Stomach (tissue), 8 donors: ENCODE measurements at regions not wholly inside any gene's neighbourhood (a gene's known extent, or its start where the extent isn't known, plus 50 kb on each side); places are given as distances from the start of the nearest gene placed in this dataset.
A peak's percentile ranks its signal among the peaks of the same experiment; 100 is the strongest.
"Not testable (repeated sequence)": the region's sequence is repeated elsewhere in the genome, so short reads cannot be mapped to it uniquely, and the experiment has no call there.

Experiments
- DNase-seq, 2 donors: peaks; one replicate each; pipeline versions ENCODE4 v3.0.0 to v3.0.0-alpha.2; 2013 to 2019
- H3K27ac ChIP-seq, 5 donors: fragments of 200-600 bp in 4 of 5; sonication (generic) in 4 of 5; one replicate each; pipeline ENCODE4 v1.5.1; 2013 to 2019; ENCODE audit warnings: mild to moderate bottlenecking in 1 of 5, moderate library complexity in 1 of 5
- H3K27me3 ChIP-seq, 3 donors: fragments of 200-600 bp; sonication (generic); one replicate each; pipeline ENCODE4 v1.5.1; 2017 to 2019; ENCODE audit warnings: mixed run types in 1 of 3
- H3K36me3 ChIP-seq, 4 donors: fragments of 200-600 bp; sonication (generic); 1 replicate in 3 of 4; 2 replicates in 1 of 4; pipeline ENCODE4 v1.5.1; 2016 to 2019
- H3K4me1 ChIP-seq, 4 donors: fragments of 200-600 bp; sonication (generic); one replicate each; pipeline ENCODE4 v1.5.1; 2016 to 2019
- H3K4me3 ChIP-seq, 4 donors: fragments of 200-600 bp; sonication (generic) in 3 of 4; one replicate each; pipeline ENCODE4 v1.5.1; 2016 to 2019; ENCODE audit warnings: mild to moderate bottlenecking in 1 of 4
- H3K9me3 ChIP-seq, 4 donors: fragments of 200-600 bp; sonication (generic); one replicate each; pipeline ENCODE4 v1.5.1; 2016 to 2019
- EP300 ChIP-seq: sonication (generic); formaldehyde crosslinking; IDR thresholded peaks from one replicate; pipeline ENCODE4 v1.6.1; 2017; ENCODE audit warnings: antibody characterized with exemption
- POLR2A ChIP-seq, 4 donors: fragments of 450-650 bp; IDR thresholded peaks; one replicate each; pipeline ENCODE4 v1.6.1; 2016; ENCODE audit warnings: antibody characterized with exemption in 4 of 4, control low read depth in 2 of 4, mild to moderate bottlenecking in 1 of 4, moderate library complexity in 1 of 4
- POLR2AphosphoS5 ChIP-seq, 3 donors: sonication (generic); formaldehyde crosslinking; IDR thresholded peaks; one replicate each; pipeline ENCODE4 v1.6.1; 2016; ENCODE audit warnings: antibody characterized with exemption in 3 of 3
- WGBS, 5 donors: extraction: QIAGEN DNeasy Blood & Tissue Kit in 3 of 5; methylation state at CpG; one replicate each; pipeline versions ENCODE4 v1.1.5 to v1.1.7; 2013 to 2018; 5-methylcytosine and 5-hydroxymethylcytosine counted together
- intact Hi-C: fragments of 100-400 bp; cut with DNase I; formaldehyde crosslinking; loops from one replicate; pipeline ENCODE4 v1.15.1; 2023; ENCODE audit warnings: low total_unique reads
- TF ChIP-seq, protein P1 (sequence below), 7 experiments: fragments of 450-650 bp in 4 of 7; fragments of 200-600 bp in 3 of 7; sonication (generic) in 3 of 7; IDR thresholded peaks; one replicate each; pipeline ENCODE4 v1.5.1; 2016 to 2019; ENCODE audit warnings: antibody characterized with exemption in 7 of 7, control low read depth in 2 of 7, mild to moderate bottlenecking in 1 of 7
- donor health status: healthy with polysubstance abuse.
- donor health status: Bipolar disorder and iron deficiency.
- donor health status: healthy.

- Histone ChIP-seq H3K4me3 (no peak overlapping the region), H3K36me3 (no peaks in the 10 kb centered on the region), H3K9me3 (no peaks in the 10 kb centered on the region), H3K27me3 (no peaks in the 10 kb centered on the region), H3K4me1 (peaks cover 0 to 10% (median 7%) of the 10 kb centered on the region in 4 donors), H3K27ac (no peak overlapping the region)
- peak; percentile 82 to 93 for DNase-seq
- 21 to 28% (median 26%) methylated on average over 9 of the region's 9 CpGs for WGBS, 5 donors
- intact Hi-C loops, result loop anchor here (5.0 kb wide), 1 partner anchor 111 kb away; no protein-coding TSS in a partner anchor
- TF ChIP-seq POLR2A (IDR thresholded peaks at IDR 0.05), result no peak
- TF ChIP-seq EP300, result no peak
- TF ChIP-seq, protein P1, sequence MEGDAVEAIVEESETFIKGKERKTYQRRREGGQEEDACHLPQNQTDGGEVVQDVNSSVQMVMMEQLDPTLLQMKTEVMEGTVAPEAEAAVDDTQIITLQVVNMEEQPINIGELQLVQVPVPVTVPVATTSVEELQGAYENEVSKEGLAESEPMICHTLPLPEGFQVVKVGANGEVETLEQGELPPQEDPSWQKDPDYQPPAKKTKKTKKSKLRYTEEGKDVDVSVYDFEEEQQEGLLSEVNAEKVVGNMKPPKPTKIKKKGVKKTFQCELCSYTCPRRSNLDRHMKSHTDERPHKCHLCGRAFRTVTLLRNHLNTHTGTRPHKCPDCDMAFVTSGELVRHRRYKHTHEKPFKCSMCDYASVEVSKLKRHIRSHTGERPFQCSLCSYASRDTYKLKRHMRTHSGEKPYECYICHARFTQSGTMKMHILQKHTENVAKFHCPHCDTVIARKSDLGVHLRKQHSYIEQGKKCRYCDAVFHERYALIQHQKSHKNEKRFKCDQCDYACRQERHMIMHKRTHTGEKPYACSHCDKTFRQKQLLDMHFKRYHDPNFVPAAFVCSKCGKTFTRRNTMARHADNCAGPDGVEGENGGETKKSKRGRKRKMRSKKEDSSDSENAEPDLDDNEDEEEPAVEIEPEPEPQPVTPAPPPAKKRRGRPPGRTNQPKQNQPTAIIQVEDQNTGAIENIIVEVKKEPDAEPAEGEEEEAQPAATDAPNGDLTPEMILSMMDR (IDR thresholded peaks at IDR 0.05), result peak; percentile 74 to 100 (median 96)
- TF ChIP-seq POLR2AphosphoS5 (IDR thresholded peaks at IDR 0.05), result peak in 1 of 3 donors; percentile 67
Measured at GRCh38 chr1:21368515-21369289, 71.2 kb upstream of the NBPF3 start.

- not testable (repeated sequence) for H3K36me3 ChIP-seq, H3K4me3 ChIP-seq, H3K4me1 ChIP-seq, H3K27ac ChIP-seq, H3K9me3 ChIP-seq, DNase-seq, H3K27me3 ChIP-seq
- WGBS, 5 donors, result 51 to 57% (median 53%) methylated on average over 12 to 14 of the region's 14 CpGs
- intact Hi-C loops, result loop anchor here (5.0 kb wide), 1 partner anchor 111 kb away; no protein-coding TSS in a partner anchor
Measured at GRCh38 chr1:21367973-21368514, 71.9 kb upstream of the NBPF3 start.

DNA sequence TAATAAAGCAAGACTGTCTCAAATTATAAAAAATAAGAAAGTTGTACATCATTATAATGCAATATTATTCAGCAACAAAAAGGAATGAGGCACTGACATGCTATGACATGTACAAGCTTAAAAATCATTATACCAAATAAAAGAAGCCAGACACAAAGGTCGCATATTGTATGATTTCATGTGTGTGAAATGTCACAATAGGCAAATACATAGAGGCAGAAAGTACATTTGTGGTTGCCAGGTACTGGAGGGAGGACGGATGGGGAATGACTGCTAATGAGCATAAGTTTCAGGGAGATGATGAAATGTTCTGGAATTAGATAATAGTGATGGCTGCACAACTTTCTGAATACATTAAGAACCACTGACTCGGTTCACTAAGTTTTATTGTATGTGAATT lies 73.6 kb upstream of the NBPF3 start:
- Histone ChIP-seq H3K4me1 (peaks cover 0 to 10% (median 7%) of the 10 kb centered on the region in 4 donors), H3K27ac (no peak overlapping the region), H3K4me3 (no peak overlapping the region), H3K27me3 (no peaks in the 10 kb centered on the region), H3K36me3 (no peaks in the 10 kb centered on the region), H3K9me3 (no peaks in the 10 kb centered on the region)
- no peak for TF ChIP-seq POLR2AphosphoS5 (IDR thresholded peaks at IDR 0.05)
- TF ChIP-seq, protein P1 (IDR thresholded peaks at IDR 0.05), result no peak
- TF ChIP-seq POLR2A (IDR thresholded peaks at IDR 0.05), result no peak
- no peak for TF ChIP-seq EP300
- intact Hi-C loops, result loop anchor here (5.0 kb wide), 1 partner anchor 109 kb away; no protein-coding TSS in a partner anchor
- no peak for DNase-seq
- 58 to 75% (median 67%) methylated on average over 3 of the region's 3 CpGs for WGBS, 5 donors

DNA sequence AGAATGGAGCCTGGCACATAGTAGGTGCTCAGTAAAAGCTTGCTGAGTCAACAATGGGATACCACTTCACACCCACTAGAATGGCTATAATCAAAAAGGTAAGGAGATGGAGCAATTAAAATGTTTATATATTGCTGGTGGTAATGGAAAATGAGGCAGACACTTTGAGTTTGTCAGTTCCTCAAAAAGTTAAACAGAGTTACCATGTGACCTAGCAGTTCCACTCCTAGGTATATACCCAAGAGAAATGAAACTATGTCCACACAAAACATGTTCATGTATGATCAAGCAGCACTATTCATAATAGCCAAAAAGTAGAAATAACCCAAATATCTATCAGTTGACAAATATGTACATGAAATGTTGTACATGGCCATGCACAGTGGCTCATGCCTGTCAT lies 74.8 kb upstream of the ECE1 start:
- no peaks in the 10 kb centered on the region for H3K36me3 ChIP-seq
- intact Hi-C loops, result loop anchor here (5.0 kb wide), 1 partner anchor 108 kb away; no protein-coding TSS in a partner anchor
- no peak for TF ChIP-seq EP300
- TF ChIP-seq POLR2A (IDR thresholded peaks at IDR 0.05), result no peak
- TF ChIP-seq POLR2AphosphoS5 (IDR thresholded peaks at IDR 0.05), result no peak
- TF ChIP-seq, protein P1 (IDR thresholded peaks at IDR 0.05), result no peak
- no peaks in the 10 kb centered on the region for H3K27me3 ChIP-seq
- no peaks in the 10 kb centered on the region for H3K9me3 ChIP-seq
- no peak overlapping the region for H3K4me3 ChIP-seq
- no peak for DNase-seq
- peaks cover 0 to 10% (median 7%) of the 10 kb centered on the region in 4 donors for H3K4me1 ChIP-seq
- no peak overlapping the region for H3K27ac ChIP-seq

DNA sequence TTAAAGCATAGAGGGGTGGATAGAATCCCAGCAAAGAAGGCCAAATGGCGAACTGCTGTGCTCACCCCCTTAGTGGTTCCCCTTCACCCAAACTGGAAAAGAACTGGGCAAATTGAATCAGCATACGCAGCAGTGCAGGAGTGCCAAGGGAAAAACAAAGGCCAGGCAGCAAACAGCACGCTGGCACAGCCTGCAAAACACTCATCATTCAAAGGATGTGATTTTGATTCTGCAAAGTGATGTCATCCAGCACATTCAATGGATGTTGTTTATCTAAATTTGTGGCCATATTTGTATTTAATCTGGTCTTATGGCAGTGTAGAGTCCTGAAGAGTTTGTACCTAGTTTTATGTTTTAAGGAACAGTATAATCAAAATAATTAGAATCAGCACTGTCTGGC lies 71.8 kb upstream of the ECE1 start:
- Histone ChIP-seq H3K4me1 (no peaks in the 10 kb centered on the region), H3K27me3 (no peaks in the 10 kb centered on the region), H3K9me3 (no peaks in the 10 kb centered on the region), H3K4me3 (no peak overlapping the region), H3K27ac (no peak overlapping the region), H3K36me3 (no peaks in the 10 kb centered on the region)
- 64 to 75% (median 72%) methylated on average over 3 of the region's 3 CpGs for WGBS, 5 donors
- TF ChIP-seq EP300, result no peak
- TF ChIP-seq POLR2A (IDR thresholded peaks at IDR 0.05), result no peak
- no peak for TF ChIP-seq POLR2AphosphoS5 (IDR thresholded peaks at IDR 0.05)
- TF ChIP-seq, protein P1 (IDR thresholded peaks at IDR 0.05), result no peak
- DNase-seq, result no peak
- intact Hi-C loops, result no loop called here
